H7 (cell line): ENCODE measurements at regions not wholly inside any gene's neighbourhood (a gene's known extent, or its start where the extent isn't known, plus 50 kb on each side); places are given as distances from the start of the nearest gene placed in this dataset.

Source experiments
- DNase-seq: peaks from one replicate; pipeline ENCODE4 v3.0.0; 2012
- H3K27me3 ChIP-seq: 2 replicates; pipeline ENCODE4 v1.6.0; 2011; ENCODE audit warnings: mild to moderate bottlenecking, low read length; ENCODE audit not compliant: control insufficient read depth, insufficient read depth
- H3K36me3 ChIP-seq: replicated peaks from 2 replicates; pipeline ENCODE4 v1.5.1; 2011; ENCODE audit warnings: low read length; ENCODE audit not compliant: control insufficient read depth, insufficient read depth
- H3K4me3 ChIP-seq: 2 replicates; pipeline ENCODE4 v1.5.1; 2011; ENCODE audit warnings: low read depth, mild to moderate bottlenecking, control low read depth, low read length, moderate library complexity; ENCODE audit not compliant: insufficient read depth

DNA sequence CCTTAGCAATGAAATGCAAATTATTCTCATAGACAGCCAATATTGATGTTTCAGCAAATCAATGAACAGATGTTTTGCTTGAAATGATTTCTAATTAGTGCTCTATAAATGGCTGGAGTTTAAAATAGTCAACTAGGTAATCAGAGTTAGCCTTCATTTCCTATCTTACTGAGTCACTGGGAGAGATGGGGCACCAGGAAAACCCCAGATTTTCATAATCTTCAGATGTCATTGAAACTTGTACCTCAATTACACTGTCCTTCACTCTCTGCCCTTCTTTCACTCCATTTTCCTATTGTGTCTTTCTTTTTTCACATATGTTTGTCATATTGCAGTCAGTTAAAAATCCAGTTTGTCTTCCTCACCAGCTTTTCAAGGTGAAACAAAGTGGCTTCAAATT is 92.7 kb downstream of the C12orf75 start:
- Histone ChIP-seq H3K27me3 (no peaks in the 10 kb centered on the region), H3K36me3 (no peaks in the 10 kb centered on the region), H3K4me3 (no peak overlapping the region)
- DNase-seq, result no peak

- H3K27me3 ChIP-seq, result no peaks in the 10 kb centered on the region
- H3K36me3 ChIP-seq, result no peaks in the 10 kb centered on the region
- H3K4me3 ChIP-seq, result no peak overlapping the region
- DNase-seq, result no peak
Observed at GRCh38 chr12:105423921-105424320, 93.4 kb downstream of the C12orf75 start.

DNA sequence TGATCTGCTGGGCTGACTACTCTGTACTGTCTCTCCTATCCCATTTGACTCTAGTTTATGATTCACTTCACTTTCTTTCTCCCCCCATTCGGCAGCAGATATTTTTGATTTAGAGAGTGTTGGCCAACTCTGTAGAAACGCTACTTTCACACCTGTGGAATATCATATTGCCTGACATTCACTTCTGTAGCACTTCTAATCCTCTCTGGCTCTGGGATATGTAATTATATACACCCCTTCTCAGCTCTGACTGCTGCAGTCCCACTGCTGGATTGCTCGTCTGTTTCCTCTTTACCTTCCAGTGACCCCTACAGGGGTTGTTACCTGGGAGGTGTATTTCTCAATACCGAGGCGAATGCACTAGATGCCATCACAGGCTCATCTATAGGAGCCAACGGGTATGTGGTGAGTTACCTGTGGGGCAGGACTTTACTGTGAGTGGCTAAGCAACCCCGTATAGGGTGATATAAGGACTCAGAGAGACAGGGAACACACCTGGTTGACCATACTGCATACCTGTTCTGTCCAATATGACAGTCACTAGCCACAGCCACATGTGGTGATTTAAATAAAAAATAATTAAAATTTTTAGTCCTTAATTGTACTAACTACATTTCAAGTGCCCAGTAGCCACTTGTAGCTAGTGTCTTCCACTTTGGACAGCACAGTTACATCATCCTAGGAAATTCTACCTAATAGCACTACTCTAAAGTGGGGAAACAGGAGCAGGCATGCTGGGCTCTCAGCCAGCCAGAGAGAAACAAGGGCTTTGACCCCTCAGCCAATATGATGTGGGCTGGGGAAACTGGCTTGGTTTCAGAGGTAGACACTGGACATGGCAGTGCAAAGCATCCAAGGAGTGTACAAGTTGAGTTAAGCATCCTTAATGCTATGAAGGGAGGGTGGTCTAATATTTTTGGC is 95.0 kb downstream of the C12orf75 start:
- DNase-seq, result no peak
- H3K27me3 ChIP-seq, result no peaks in the 10 kb centered on the region

DNA sequence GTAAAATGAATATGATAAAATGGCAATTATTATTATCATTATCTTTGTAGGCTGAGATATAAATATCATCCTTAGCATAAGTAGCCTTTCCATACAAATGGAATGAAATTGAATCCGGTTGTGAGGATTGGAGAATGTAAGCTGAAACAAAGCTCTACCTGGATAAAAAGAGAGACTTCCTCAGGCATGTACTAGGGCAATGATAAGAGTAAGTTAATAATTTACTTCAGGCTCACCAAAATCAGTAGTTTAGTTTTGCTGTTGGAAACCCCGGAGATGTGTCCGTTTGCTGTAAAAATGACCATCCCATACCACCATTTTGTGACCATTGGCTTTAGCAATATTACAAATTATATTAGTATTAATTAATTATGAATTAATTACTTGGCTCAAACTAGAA is 96.3 kb downstream of the C12orf75 start:
- Histone ChIP-seq H3K27me3 (no peaks in the 10 kb centered on the region), H3K36me3 (no peaks in the 10 kb centered on the region), H3K4me3 (no peak overlapping the region)
- DNase-seq, result no peak

More for the DNA sequence above, 95.0 kb downstream of the C12orf75 start:
- no peak overlapping the region for H3K4me3 ChIP-seq
- no peaks in the 10 kb centered on the region for H3K36me3 ChIP-seq

DNA sequence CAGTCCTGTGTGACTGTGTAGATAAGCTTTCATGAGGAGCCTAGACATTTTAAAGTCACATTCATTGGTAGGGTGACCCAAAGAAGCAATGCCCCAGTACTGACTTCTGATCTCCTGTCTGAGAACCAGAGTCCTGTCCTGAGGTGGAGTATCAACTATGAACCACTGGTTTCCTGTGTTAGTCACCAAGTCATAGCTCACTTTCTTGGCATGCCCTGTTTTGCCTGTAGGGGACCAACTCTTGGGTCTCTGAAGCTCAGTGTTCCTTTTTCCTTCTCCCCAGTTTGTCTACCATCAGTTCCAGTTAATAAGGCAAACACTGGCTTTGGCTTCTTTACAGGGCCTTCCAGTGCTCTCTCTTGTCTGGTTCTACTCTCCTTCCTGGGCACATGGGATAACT is 97.4 kb downstream of the C12orf75 start:
- Histone ChIP-seq H3K27me3 (no peaks in the 10 kb centered on the region), H3K36me3 (no peaks in the 10 kb centered on the region), H3K4me3 (no peak overlapping the region)
- DNase-seq, result peak; percentile 33

GRCh38 chr12:105428793-105429395 is 98.4 kb downstream of the C12orf75 start:
- Histone ChIP-seq H3K27me3 (no peaks in the 10 kb centered on the region), H3K36me3 (no peaks in the 10 kb centered on the region), H3K4me3 (no peak overlapping the region)
- no peak for DNase-seq

DNA sequence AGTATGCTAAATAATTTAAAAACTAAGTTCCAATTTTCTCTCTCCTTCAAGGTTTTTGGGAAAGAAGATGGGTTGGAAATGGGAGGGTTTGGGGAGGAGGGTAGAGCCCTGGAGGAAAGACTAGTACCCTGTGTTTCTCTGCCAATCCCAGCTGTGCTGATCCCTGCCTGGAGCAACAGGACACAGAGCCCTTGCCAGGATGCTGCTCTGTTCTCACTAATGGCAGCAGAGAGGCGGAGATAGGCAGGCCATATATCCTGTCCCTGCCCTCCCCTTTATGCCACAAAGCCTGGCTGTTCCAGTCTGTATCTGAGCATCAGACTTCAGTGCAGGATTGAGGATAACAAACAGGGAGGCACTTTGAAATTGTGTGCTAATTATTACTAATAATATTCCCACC is 99.0 kb downstream of the C12orf75 start:
- Histone ChIP-seq H3K4me3 (no peak overlapping the region), H3K36me3 (no peaks in the 10 kb centered on the region), H3K27me3 (no peaks in the 10 kb centered on the region)
- DNase-seq, result no peak

GRCh38 chr12:105431537-105432100 is 101.1 kb downstream of the C12orf75 start:
- no peaks in the 10 kb centered on the region for H3K36me3 ChIP-seq
- H3K27me3 ChIP-seq, result no peaks in the 10 kb centered on the region
- H3K4me3 ChIP-seq, result no peak overlapping the region
- DNase-seq, result no peak

GRCh38 chr12:105433804-105434203 is 103.3 kb downstream of the C12orf75 start:
- no peak overlapping the region for H3K4me3 ChIP-seq
- H3K27me3 ChIP-seq, result no peaks in the 10 kb centered on the region
- DNase-seq, result no peak
- H3K36me3 ChIP-seq, result no peaks in the 10 kb centered on the region

DNA sequence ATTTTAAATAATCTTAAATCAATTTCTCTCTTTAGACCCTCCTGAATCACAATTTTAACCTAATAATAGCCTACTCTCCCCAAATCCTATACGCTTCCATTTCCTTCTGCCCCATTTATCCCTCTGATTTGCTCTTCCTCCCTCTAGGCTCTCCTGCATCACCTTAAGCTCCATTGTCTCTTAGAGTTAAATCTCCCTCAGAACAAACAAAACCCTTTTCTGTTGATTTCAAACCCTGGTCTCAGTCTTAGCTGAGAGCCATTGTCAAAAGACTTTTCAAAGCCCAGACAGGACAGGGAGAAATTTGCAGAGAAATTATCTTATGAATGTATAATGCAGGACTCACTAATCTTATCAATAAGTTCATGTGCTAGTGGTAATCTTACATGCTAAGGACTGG is 106.1 kb downstream of the C12orf75 start:
- no peak for DNase-seq
- Histone ChIP-seq H3K36me3 (no peaks in the 10 kb centered on the region), H3K4me3 (no peak overlapping the region)

GRCh38 chr12:105440037-105440664 is 109.7 kb downstream of the C12orf75 start:
- Histone ChIP-seq H3K4me3 (no peak overlapping the region), H3K27me3 (no peaks in the 10 kb centered on the region), H3K36me3 (no peaks in the 10 kb centered on the region)
- DNase-seq, result no peak

More for the DNA sequence above, 106.1 kb downstream of the C12orf75 start:
- H3K27me3 ChIP-seq, result no peaks in the 10 kb centered on the region

DNA sequence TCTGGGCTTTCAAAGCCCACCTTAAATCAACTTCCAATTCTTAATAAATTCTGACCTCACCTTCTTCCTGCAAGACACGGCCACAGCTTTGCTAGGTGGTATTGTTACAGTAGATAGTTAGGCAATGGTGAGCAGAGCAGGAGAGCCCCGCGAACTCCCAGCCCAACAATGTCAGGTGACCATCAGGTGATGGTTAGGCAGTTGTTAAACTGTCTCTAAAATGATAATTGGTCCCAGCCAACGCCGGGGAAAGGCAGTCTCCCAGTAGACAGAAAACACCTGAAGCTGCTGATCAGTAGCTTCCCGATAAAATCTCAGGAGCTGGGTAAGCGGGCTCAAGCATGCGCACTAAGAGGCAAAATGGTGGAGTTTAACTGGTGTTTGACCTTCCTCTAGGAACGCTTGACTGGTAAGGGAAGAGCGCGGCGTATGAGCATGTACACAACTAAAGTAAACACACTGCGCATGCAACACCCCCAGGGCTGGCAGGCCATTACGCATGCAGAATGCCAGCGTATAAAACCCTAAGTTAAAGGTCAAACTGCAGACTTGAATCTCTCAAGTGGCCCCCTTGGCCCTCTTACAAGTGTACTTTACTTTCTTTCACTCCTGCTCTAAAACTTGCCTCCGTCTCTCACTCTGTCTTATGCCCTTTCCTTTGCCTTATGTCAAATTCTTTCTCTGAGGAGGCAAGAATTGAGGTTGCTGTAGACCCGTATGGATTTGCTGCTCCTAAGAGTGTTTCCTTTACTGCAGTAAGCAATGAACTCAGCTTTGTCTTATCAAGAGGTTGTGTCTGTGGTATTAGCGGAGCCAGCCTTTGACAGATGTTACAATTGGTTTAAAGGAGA is 113.5 kb downstream of the C12orf75 start:
- Histone ChIP-seq H3K4me3 (no peak overlapping the region), H3K27me3 (no peaks in the 10 kb centered on the region), H3K36me3 (no peaks in the 10 kb centered on the region)
- no peak for DNase-seq

DNA sequence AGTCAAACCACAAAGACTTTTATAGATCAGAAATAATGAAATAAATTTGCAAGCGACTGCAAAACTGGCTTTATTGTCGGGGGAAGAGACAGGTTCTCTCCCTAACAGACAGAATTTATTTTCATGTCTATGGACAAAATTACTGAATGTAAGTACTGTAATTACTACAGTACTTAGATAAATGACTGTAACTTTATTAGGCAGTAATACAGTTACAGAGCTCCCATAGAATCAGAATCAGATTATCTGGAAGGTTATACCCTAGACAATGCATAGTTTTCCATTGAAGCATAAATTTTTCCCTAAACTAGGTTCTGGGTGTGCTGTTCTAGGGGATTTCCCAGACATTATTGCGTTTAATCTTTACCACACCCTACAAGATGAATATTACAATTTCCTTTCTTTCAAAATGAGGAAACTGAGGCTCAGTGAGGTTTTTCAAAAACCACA is 114.2 kb downstream of the C12orf75 start:
- DNase-seq, result no peak
- no peaks in the 10 kb centered on the region for H3K36me3 ChIP-seq
- no peaks in the 10 kb centered on the region for H3K27me3 ChIP-seq
- H3K4me3 ChIP-seq, result no peak overlapping the region

GRCh38 chr12:105445249-105445648 is 114.8 kb downstream of the C12orf75 start:
- DNase-seq, result no peak
- Histone ChIP-seq H3K4me3 (no peak overlapping the region), H3K27me3 (no peaks in the 10 kb centered on the region), H3K36me3 (no peaks in the 10 kb centered on the region)
